ENCODE measurements at regions not wholly inside any gene's neighbourhood (a gene's known extent, or its start where the extent isn't known, plus 50 kb on each side); places are given as distances from the start of the nearest gene placed in this dataset.

- no peak for DNase-seq (ENCODE audit: low spot score)
These were observed 2295.1 kb upstream of the WWC1 start for GRCh38 chr5:165996201-165996875.

- no peak for DNase-seq (ENCODE audit: low spot score)
These were observed 2291.6 kb upstream of the WWC1 start for GRCh38 chr5:165999693-166000320.

- DNase-seq (ENCODE audit: low spot score) = no peak
These were observed 2287.4 kb upstream of the WWC1 start for GRCh38 chr5:166004006-166004405.

- DNase-seq (ENCODE audit: low spot score) = no peak
These were observed 2278.0 kb upstream of the WWC1 start for GRCh38 chr5:166013415-166013814.

- DNase-seq (ENCODE audit: low spot score) = no peak
These were observed 2277.2 kb upstream of the WWC1 start for GRCh38 chr5:166014256-166014655.

GRCh38 chr5:166018716-166019115 is 2272.7 kb upstream of the WWC1 start:
- no peak for DNase-seq (ENCODE audit: low spot score)

GRCh38 chr5:166022065-166022464 is 2269.4 kb upstream of the WWC1 start:
- no peak for DNase-seq (ENCODE audit: low spot score)

- no peak for DNase-seq (ENCODE audit: low spot score)
These were observed 2266.5 kb upstream of the WWC1 start for GRCh38 chr5:166024970-166025369.

GRCh38 chr5:166027582-166027981 is 2263.9 kb upstream of the WWC1 start:
- DNase-seq (ENCODE audit: low spot score) = no peak

- DNase-seq (ENCODE audit: low spot score) = no peak
These were observed 2259.5 kb upstream of the WWC1 start for GRCh38 chr5:166031926-166032325.

GRCh38 chr5:166032601-166033000 is 2258.8 kb upstream of the WWC1 start:
- DNase-seq (ENCODE audit: low spot score) = no peak

GRCh38 chr5:166045961-166046360 is 2245.5 kb upstream of the WWC1 start:
- no peak for DNase-seq (ENCODE audit: low spot score)

- no peak for DNase-seq (ENCODE audit: low spot score)
These were observed 2244.5 kb upstream of the WWC1 start for GRCh38 chr5:166046956-166047355.

GRCh38 chr5:166050531-166050930 is 2240.9 kb upstream of the WWC1 start:
- DNase-seq (ENCODE audit: low spot score) = no peak

- no peak for DNase-seq (ENCODE audit: low spot score)
These were observed 2232.8 kb upstream of the WWC1 start for GRCh38 chr5:166058660-166059059.

GRCh38 chr5:166062094-166062493 is 2229.4 kb upstream of the WWC1 start:
- DNase-seq (ENCODE audit: low spot score) = no peak

- DNase-seq (ENCODE audit: low spot score) = no peak
These were observed 2228.7 kb upstream of the WWC1 start for GRCh38 chr5:166062719-166063118.

GRCh38 chr5:166063261-166063660 is 2228.2 kb upstream of the WWC1 start:
- no peak for DNase-seq (ENCODE audit: low spot score)

GRCh38 chr5:166068547-166069335 is 2222.7 kb upstream of the WWC1 start:
- no peak for DNase-seq (ENCODE audit: low spot score)

- DNase-seq (ENCODE audit: low spot score) = no peak
These were observed 2217.4 kb upstream of the WWC1 start for GRCh38 chr5:166073901-166074581.

GRCh38 chr5:166074582-166075481 is 2216.6 kb upstream of the WWC1 start:
- no peak for DNase-seq (ENCODE audit: low spot score)

All from HuH-7.5 (cell line).